Thoracic aorta (tissue), 2 donors: ENCODE measurements at regions not wholly inside any gene's neighbourhood (a gene's known extent, or its start where the extent isn't known, plus 50 kb on each side); places are given as distances from the start of the nearest gene placed in this dataset.

Source experiments
- ATAC-seq: fragments of 150-250 bp; one replicate; pipeline ENCODE4 v1.8.0; 2017; ENCODE audit warnings: low read depth; ENCODE audit not compliant: insufficient number of reproducible peaks, low FRiP score
- DNase-seq: peaks from one replicate; pipeline ENCODE4 v3.0.0-alpha.2; 2020; ENCODE audit warnings: low spot score
- H3K27ac ChIP-seq, 2 donors: fragments of 200-600 bp; sonication (generic); 1 replicate in 1 of 2; 2 replicates in 1 of 2; pipeline ENCODE4 v1.5.1; 2016; ENCODE audit warnings: mild to moderate bottlenecking in 2 of 2, moderate library complexity in 2 of 2
- H3K27me3 ChIP-seq: fragments of 200-600 bp; sonication (generic); replicated peaks from 2 replicates; pipeline ENCODE4 v1.6.0; 2016; ENCODE audit warnings: mild to moderate bottlenecking; ENCODE audit not compliant: insufficient read depth
- H3K36me3 ChIP-seq: fragments of 200-600 bp; sonication (generic); one replicate; pipeline ENCODE4 v1.5.1; 2016
- H3K4me1 ChIP-seq, 2 donors: fragments of 200-600 bp; sonication (generic); 1 replicate in 1 of 2; 2 replicates in 1 of 2; pipeline versions ENCODE4 v1.5.1 to v1.6.0; 2016; ENCODE audit warnings: low read depth in 2 of 2, mild to moderate bottlenecking in 1 of 2; ENCODE audit not compliant: control insufficient read depth in 1 of 2
- H3K4me3 ChIP-seq: fragments of 200-600 bp; sonication (generic); 2 replicates; pipeline ENCODE4 v1.5.1; 2016; ENCODE audit warnings: mild to moderate bottlenecking
- H3K9me3 ChIP-seq: fragments of 200-600 bp; sonication (generic); 2 replicates; pipeline ENCODE4 v1.5.1; 2016
- CTCF ChIP-seq: fragments of 200-600 bp; sonication (generic); IDR thresholded peaks from one replicate; pipeline ENCODE4 v1.5.1; 2019; ENCODE audit warnings: antibody characterized with exemption

GRCh38 chr4:181968371-181968770, 274.8 kb upstream of the TENM3 start:
- DNase-seq: no peak
- ATAC-seq: no peak
- H3K27ac ChIP-seq: no peak overlapping the region

GRCh38 chr4:181969151-181969550, 274.1 kb upstream of the TENM3 start:
- Histone ChIP-seq H3K27me3 (no peaks in the 10 kb centered on the region), H3K4me1 (no peaks in the 10 kb centered on the region), H3K9me3 (no peaks in the 10 kb centered on the region), H3K4me3 (no peak overlapping the region), H3K27ac (no peak overlapping the region), H3K36me3 (no peaks in the 10 kb centered on the region)
- no peak for TF ChIP-seq CTCF
- ATAC-seq: no peak
- DNase-seq: no peak

More at GRCh38 chr4:181968371-181968770, 274.8 kb upstream of the TENM3 start:
- Histone ChIP-seq H3K4me3 (no peak overlapping the region), H3K27me3 (no peaks in the 10 kb centered on the region), H3K4me1 (no peaks in the 10 kb centered on the region), H3K9me3 (no peaks in the 10 kb centered on the region), H3K36me3 (no peaks in the 10 kb centered on the region)
- TF ChIP-seq CTCF: no peak

- H3K36me3 ChIP-seq: no peaks in the 10 kb centered on the region
- H3K9me3 ChIP-seq: no peaks in the 10 kb centered on the region
- ATAC-seq (no peak), DNase-seq (no peak)
- no peak overlapping the region for H3K4me3 ChIP-seq
- no peak for TF ChIP-seq CTCF
- no peak overlapping the region for H3K27ac ChIP-seq
- H3K4me1 ChIP-seq: no peaks in the 10 kb centered on the region
- H3K27me3 ChIP-seq: no peaks in the 10 kb centered on the region
Measured at GRCh38 chr4:181970366-181970765, 272.8 kb upstream of the TENM3 start.

- DNase-seq (no peak), ATAC-seq (no peak)
- TF ChIP-seq CTCF: no peak
- Histone ChIP-seq H3K27ac (no peak overlapping the region), H3K4me3 (no peak overlapping the region), H3K27me3 (no peaks in the 10 kb centered on the region), H3K9me3 (no peaks in the 10 kb centered on the region), H3K36me3 (no peaks in the 10 kb centered on the region), H3K4me1 (no peaks in the 10 kb centered on the region)
Measured at GRCh38 chr4:181971411-181971810, 271.8 kb upstream of the TENM3 start.

GRCh38 chr4:181971973-181972372, 271.2 kb upstream of the TENM3 start:
- DNase-seq: no peak
- no peak overlapping the region for H3K4me3 ChIP-seq
- no peaks in the 10 kb centered on the region for H3K36me3 ChIP-seq
- ATAC-seq: no peak
- H3K9me3 ChIP-seq: no peaks in the 10 kb centered on the region
- H3K4me1 ChIP-seq: no peaks in the 10 kb centered on the region
- no peaks in the 10 kb centered on the region for H3K27me3 ChIP-seq
- no peak for TF ChIP-seq CTCF
- no peak overlapping the region for H3K27ac ChIP-seq
